ENCODE measurements at regions not wholly inside any gene's neighbourhood (a gene's known extent, or its start where the extent isn't known, plus 50 kb on each side); places are given as distances from the start of the nearest gene placed in this dataset.

GRCh38 chr9:692636-693129, 148.8 kb upstream of the DMRT1 start:
- TF ChIP-seq CTCF (IDR thresholded peaks at IDR 0.05 in 2 of 3, conservative IDR thresholded peaks at IDR 0.05 in 1 of 3; ENCODE audit: control insufficient read depth in 2 of 3, extremely low read depth in 1 of 3, insufficient read depth in 1 of 3, low read depth in 3 of 3, low read length in 3 of 3) (no peak), RFX5 (IDR thresholded peaks at IDR 0.05; ENCODE audit: low read depth, low read length) (no peak), POLR2AphosphoS5 (IDR thresholded peaks at IDR 0.05; ENCODE audit: low read length) (no peak), REST (IDR thresholded peaks at IDR 0.05; ENCODE audit: low read depth, low read length) (no peak), TAF1 (IDR thresholded peaks at IDR 0.05; ENCODE audit: borderline replicate concordance, low read depth, low read length) (no peak), IRF4 (IDR thresholded peaks at IDR 0.05; ENCODE audit: low read depth, low read length) (no peak), SREBF2 (IDR thresholded peaks at IDR 0.05; ENCODE audit: low read length) (no peak), EZH2 (IDR thresholded peaks at IDR 0.05; ENCODE audit: borderline replicate concordance, control insufficient read depth, low read depth, low read length) (no peak), TCF12 (IDR thresholded peaks at IDR 0.05; ENCODE audit: low read depth, low read length) (no peak), POLR2A (IDR thresholded peaks at IDR 0.05; ENCODE audit: low read depth, low read length) (no peak)

Measured in GM12878 (cell line).